Fibroblast of pulmonary artery (primary cell): ENCODE measurements at regions not wholly inside any gene's neighbourhood (a gene's known extent, or its start where the extent isn't known, plus 50 kb on each side); places are given as distances from the start of the nearest gene placed in this dataset.

ENCODE experiments used
- DNase-seq: peaks from one replicate; pipeline ENCODE4 v3.0.0-alpha.2; 2010; ENCODE audit warnings: low read depth
- H3K4me3 ChIP-seq: replicated peaks from 2 replicates; pipeline ENCODE4 v1.5.1; 2011; ENCODE audit warnings: low read depth, mild to moderate bottlenecking, control low read depth, low read length, moderate library complexity
- CTCF ChIP-seq: IDR thresholded peaks from 2 replicates; pipeline ENCODE4 v1.5.1; 2011; ENCODE audit warnings: mild to moderate bottlenecking, control low read depth, low read length, inconsistent platforms; ENCODE audit errors: missing control alignments

DNA sequence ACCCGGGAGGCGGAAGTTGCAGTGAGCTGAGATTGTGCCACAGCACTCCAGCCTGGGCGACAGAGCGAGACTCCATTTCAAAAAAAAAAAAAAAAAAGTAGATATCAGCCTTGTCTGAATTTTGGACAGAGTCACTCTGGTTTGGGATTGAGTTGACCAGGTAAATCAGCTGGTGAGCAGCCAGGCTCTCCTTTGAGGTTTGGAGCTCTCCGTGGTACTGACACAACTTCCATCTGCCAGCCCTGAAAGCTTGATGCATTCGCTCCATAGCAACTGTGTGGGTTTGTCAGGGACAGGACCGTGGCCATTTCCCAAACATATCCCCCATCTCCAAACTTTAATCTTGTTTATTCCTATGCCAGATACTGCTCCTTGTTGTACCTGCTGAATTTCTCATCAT lies 155.2 kb downstream of the DMRTA2 start:
- DNase-seq = no peak
- no peak for TF ChIP-seq CTCF
- H3K4me3 ChIP-seq = no peak overlapping the region

GRCh38 chr1:50266509-50266908 lies 156.7 kb downstream of the DMRTA2 start:
- peak; percentile 12 for DNase-seq
- TF ChIP-seq CTCF = no peak
- no peak overlapping the region for H3K4me3 ChIP-seq

- H3K4me3 ChIP-seq = no peak overlapping the region
- peak; percentile 3 for DNase-seq
- no peak for TF ChIP-seq CTCF
Measured at GRCh38 chr1:50265790-50266314, 157.1 kb downstream of the ELAVL4 start.

DNA sequence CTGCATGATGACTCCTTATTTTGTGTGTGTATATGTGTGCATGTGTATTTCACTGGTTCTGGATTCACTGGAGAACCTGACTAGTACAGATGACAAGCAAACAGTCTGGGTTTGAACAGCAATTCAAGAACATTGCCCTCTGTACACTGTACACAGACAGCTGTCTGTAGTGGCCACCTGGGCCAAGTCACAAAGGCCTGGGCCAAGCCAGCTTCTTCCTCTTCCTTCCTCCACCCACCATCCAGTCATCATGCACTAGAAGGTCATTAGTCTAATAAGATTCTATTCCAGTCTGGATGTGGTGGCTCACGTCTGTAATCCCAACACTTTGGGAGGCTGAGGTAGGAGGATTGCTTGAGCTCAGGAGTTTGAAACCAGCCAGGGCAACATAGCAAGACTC lies 155.9 kb downstream of the ELAVL4 start:
- no peak for TF ChIP-seq CTCF
- H3K4me3 ChIP-seq = no peak overlapping the region
- no peak for DNase-seq

- DNase-seq = no peak
- no peak overlapping the region for H3K4me3 ChIP-seq
- TF ChIP-seq CTCF = no peak
Measured at GRCh38 chr1:50262436-50262835, 153.7 kb downstream of the ELAVL4 start.

DNA sequence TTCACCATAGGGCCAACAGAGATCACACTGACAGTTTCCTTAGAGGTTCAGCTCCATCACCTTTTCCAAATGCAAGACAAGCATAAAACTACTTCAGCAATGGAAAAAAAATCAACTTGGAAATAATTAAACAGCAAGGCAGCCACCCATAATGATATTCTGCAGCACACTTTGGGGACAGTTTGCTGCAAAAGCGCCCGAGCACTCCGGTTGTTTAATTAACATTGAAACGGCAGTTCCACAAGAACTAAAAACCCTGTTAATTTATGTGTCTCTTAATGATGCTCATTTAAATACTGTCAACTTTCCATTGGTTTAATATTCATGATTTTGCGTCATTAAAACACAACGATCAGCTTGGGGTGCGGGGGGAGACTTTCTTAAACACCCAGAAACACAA lies 153.2 kb downstream of the ELAVL4 start:
- no peak for TF ChIP-seq CTCF
- no peak overlapping the region for H3K4me3 ChIP-seq
- no peak for DNase-seq

GRCh38 chr1:50257940-50258685 lies 149.4 kb downstream of the ELAVL4 start:
- no peak for DNase-seq
- no peak for TF ChIP-seq CTCF
- no peak overlapping the region for H3K4me3 ChIP-seq
